H1 (cell line): ENCODE measurements at regions not wholly inside any gene's neighbourhood (a gene's known extent, or its start where the extent isn't known, plus 50 kb on each side); places are given as distances from the start of the nearest gene placed in this dataset.

Source experiments
- BRCA1 ChIP-seq: IDR thresholded peaks from 2 replicates; pipeline ENCODE4 v1.6.1; 2012; ENCODE audit warnings: low read depth, low read length, improper control_type of control experiment
- CBX8 ChIP-seq: fragments of 300-800, 300-1000 bp; sonication (generic); IDR thresholded peaks from 2 replicates; pipeline ENCODE4 v1.7.1; 2016; ENCODE audit warnings: low read depth, low read length, borderline replicate concordance
- EGR1 ChIP-seq: IDR thresholded peaks from 2 replicates; pipeline ENCODE4 v1.6.1; 2011; ENCODE audit warnings: low read depth, low read length, borderline replicate concordance
- GTF2F1 ChIP-seq: IDR thresholded peaks from 2 replicates; pipeline ENCODE4 v1.6.1; 2012; ENCODE audit warnings: low read depth, low read length, improper control_type of control experiment, borderline replicate concordance
- MAFK ChIP-seq: IDR thresholded peaks from 2 replicates; pipeline ENCODE4 v1.6.1; 2012; ENCODE audit warnings: low read depth, mild to moderate bottlenecking, improper control_type of control experiment, low read length
- PHF8 ChIP-seq: fragments of 200-600 bp; sonication (generic); conservative IDR thresholded peaks from 2 replicates; pipeline ENCODE4 v1.7.1; 2012; ENCODE audit warnings: low read depth, mild to moderate bottlenecking, inconsistent platforms, low read length, moderate library complexity
- SAP30 ChIP-seq: fragments of 300-600 bp; sonication (generic); IDR thresholded peaks from 2 replicates; pipeline ENCODE4 v1.7.1; 2012; ENCODE audit warnings: low read length, moderate library complexity, mild to moderate bottlenecking, inconsistent platforms; ENCODE audit not compliant: insufficient read depth, insufficient replicate concordance

DNA sequence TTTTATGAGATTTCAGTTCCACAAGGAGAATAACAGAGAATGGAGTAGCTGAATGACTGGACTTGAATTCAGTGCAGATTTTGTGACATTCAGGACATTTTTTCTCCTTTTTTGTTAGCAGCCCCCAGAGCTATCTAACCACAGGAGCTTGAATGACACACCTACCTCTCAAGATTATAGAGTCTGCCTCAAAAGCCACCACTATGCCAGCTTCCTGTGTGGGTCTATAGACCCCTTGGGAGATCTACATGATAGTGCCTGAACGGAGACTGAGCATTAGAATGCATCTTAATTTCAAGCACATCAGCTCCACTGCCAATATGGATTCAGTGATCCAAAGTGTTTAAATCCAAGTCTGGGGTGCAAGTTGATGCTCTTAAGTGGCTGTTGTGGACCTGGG lies 74.4 kb upstream of the ZNF648 start (continued):
- TF ChIP-seq SAP30 (no peak), EGR1 (no peak), PHF8 (no peak), CBX8 (no peak), BRCA1 (no peak), MAFK (no peak), GTF2F1 (no peak)
- TF ChIP-seq, all 59 proteins: peak for 0
